ENCODE measurements at regions not wholly inside any gene's neighbourhood (a gene's known extent, or its start where the extent isn't known, plus 50 kb on each side); places are given as distances from the start of the nearest gene placed in this dataset.

- no peak for DNase-seq (ENCODE audit: low read depth, low spot score)
These were observed 114.9 kb downstream of the C9orf50 start for GRCh38 chr9:129506041-129506440.

- DNase-seq (ENCODE audit: low read depth, low spot score): no peak
These were observed 115.5 kb downstream of the C9orf50 start for GRCh38 chr9:129505270-129505902.

GRCh38 chr9:129504404-129504803, 116.5 kb downstream of the C9orf50 start:
- no peak for DNase-seq (ENCODE audit: low read depth, low spot score)

- no peak for DNase-seq (ENCODE audit: low read depth, low spot score)
These were observed 119.1 kb downstream of the C9orf50 start for GRCh38 chr9:129501771-129502319.

GRCh38 chr9:129500863-129501770, 119.8 kb downstream of the C9orf50 start:
- DNase-seq (ENCODE audit: low read depth, low spot score): no peak

- peak; percentile 85 for DNase-seq (ENCODE audit: low read depth, low spot score)
These were observed 120.6 kb downstream of the C9orf50 start for GRCh38 chr9:129500161-129500862.

GRCh38 chr9:129498451-129499384, 122.2 kb downstream of the C9orf50 start:
- DNase-seq (ENCODE audit: low read depth, low spot score): no peak

- no peak for DNase-seq (ENCODE audit: low read depth, low spot score)
These were observed 123.0 kb downstream of the C9orf50 start for GRCh38 chr9:129497813-129498450.

- DNase-seq (ENCODE audit: low read depth, low spot score): no peak
These were observed 123.7 kb downstream of the C9orf50 start for GRCh38 chr9:129497005-129497812.

GRCh38 chr9:129496473-129497004, 124.4 kb downstream of the C9orf50 start:
- peak; percentile 94 for DNase-seq (ENCODE audit: low read depth, low spot score)

- peak; percentile 98 for DNase-seq (ENCODE audit: low read depth, low spot score)
These were observed 125.1 kb downstream of the C9orf50 start for GRCh38 chr9:129495620-129496472.

- peak; percentile 43 for DNase-seq (ENCODE audit: low read depth, low spot score)
These were observed 126.7 kb downstream of the C9orf50 start for GRCh38 chr9:129494113-129494789.

- DNase-seq (ENCODE audit: low read depth, low spot score): no peak
These were observed 127.2 kb downstream of the C9orf50 start for GRCh38 chr9:129493706-129494047.

- DNase-seq (ENCODE audit: low read depth, low spot score): no peak
These were observed 127.7 kb downstream of the C9orf50 start for GRCh38 chr9:129493002-129493705.

- DNase-seq (ENCODE audit: low read depth, low spot score): no peak
These were observed 129.4 kb downstream of the C9orf50 start for GRCh38 chr9:129491487-129491855.

- no peak for DNase-seq (ENCODE audit: low read depth, low spot score)
These were observed 130.1 kb downstream of the C9orf50 start for GRCh38 chr9:129490583-129491486.
